OCI-LY7 (cell line): ENCODE measurements at regions not wholly inside any gene's neighbourhood (a gene's known extent, or its start where the extent isn't known, plus 50 kb on each side); places are given as distances from the start of the nearest gene placed in this dataset.

Experiments used
- EZH2phosphoT487 ChIP-seq: fragments of 200-600 bp; sonication (generic); IDR thresholded peaks from 2 replicates; pipeline ENCODE4 v1.6.1; 2018; ENCODE audit warnings: low read depth, borderline replicate concordance, mild to moderate bottlenecking, mixed run types, antibody characterized with exemption, low read length, moderate library complexity, mixed read lengths
- TF ChIP-seq, protein P1 (sequence below): fragments of 200-600 bp; sonication (generic); conservative IDR thresholded peaks from 2 replicates; pipeline ENCODE4 v1.5.1; 2014; ENCODE audit warnings: mild to moderate bottlenecking, antibody characterized with exemption, low read length, moderate library complexity, mixed read lengths

DNA sequence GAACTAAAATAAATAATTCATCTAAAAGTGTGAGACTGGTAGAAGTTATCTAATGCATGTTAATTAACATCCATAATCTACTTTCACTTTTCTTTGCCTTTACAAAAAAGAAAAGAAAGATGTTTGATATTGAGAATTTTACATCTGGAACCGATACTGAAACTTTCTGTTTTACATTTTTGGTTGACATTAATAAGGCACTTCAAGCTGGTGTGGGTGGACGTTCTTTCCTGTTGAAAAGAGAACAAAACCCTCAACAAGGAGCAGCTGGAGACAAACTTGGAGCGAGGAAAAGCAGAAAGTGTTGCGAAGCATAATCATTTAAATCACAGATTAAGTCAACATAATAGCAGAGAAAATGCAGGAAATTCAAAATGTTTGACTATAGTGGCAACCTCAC is 575.2 kb upstream of the ADGRB3 start:
- TF ChIP-seq, protein P1, sequence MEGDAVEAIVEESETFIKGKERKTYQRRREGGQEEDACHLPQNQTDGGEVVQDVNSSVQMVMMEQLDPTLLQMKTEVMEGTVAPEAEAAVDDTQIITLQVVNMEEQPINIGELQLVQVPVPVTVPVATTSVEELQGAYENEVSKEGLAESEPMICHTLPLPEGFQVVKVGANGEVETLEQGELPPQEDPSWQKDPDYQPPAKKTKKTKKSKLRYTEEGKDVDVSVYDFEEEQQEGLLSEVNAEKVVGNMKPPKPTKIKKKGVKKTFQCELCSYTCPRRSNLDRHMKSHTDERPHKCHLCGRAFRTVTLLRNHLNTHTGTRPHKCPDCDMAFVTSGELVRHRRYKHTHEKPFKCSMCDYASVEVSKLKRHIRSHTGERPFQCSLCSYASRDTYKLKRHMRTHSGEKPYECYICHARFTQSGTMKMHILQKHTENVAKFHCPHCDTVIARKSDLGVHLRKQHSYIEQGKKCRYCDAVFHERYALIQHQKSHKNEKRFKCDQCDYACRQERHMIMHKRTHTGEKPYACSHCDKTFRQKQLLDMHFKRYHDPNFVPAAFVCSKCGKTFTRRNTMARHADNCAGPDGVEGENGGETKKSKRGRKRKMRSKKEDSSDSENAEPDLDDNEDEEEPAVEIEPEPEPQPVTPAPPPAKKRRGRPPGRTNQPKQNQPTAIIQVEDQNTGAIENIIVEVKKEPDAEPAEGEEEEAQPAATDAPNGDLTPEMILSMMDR: no peak
- no peak for TF ChIP-seq EZH2phosphoT487
